GM18508 (cell line): ENCODE measurements at regions not wholly inside any gene's neighbourhood (a gene's known extent, or its start where the extent isn't known, plus 50 kb on each side); places are given as distances from the start of the nearest gene placed in this dataset.

Source experiments
- ATAC-seq: cut with Tn5 transposase; IDR thresholded peaks from one replicate; pipeline ENCODE4 v1.9.1; 2021; ENCODE audit warnings: moderate number of reproducible peaks; ENCODE audit not compliant: insufficient read depth, unreplicated experiment

DNA sequence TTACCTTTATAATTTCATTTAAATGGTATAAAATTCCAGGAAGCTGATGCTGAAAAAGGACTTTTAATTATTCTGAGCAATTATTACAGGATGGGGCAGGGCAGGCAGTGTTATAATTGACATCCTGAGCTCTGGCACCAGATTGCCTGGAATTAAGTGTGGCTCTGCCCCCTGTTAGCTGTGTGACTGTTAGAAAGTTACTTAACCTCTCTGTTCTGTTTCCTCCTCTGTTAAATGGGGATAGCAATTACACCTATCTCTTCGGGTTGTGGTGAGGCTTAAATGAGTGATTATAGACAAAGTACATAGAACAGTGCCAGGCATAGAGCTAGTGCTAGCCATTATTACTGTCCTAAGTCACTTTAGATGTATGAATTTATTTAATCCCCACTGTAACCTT is 327.3 kb downstream of the SMAD2 start:
- ATAC-seq: no peak

DNA sequence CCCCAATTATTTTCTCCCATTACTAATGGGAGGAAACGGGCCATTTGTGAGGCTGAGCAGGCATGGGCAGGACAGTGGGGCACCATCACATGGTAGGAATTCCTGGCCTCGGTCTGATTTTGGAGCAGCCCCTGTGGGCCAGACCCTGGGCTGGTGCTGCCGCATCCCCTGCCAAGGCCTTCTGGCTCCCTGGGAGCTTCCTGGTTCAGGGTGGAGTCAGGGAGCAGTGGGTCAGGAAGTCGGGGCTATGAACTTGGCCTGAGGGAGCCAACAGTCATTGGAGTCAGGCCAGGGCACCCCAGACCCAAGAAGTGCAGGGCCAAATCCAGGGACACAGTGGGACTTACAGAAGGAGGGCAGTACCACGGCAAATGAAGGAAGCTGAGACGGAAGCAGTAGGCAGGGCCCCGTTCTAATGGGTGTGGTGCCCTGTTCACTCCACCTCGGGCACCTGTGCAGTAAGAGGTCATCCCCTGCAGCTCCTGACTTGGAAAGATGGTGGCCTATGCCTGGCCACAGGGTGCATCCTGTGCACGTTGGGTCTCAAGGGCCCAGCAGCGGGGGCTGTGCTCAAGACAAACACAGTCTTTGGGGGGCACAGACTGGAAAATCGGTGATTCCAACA is 328.1 kb downstream of the SMAD2 start:
- no peak for ATAC-seq

DNA sequence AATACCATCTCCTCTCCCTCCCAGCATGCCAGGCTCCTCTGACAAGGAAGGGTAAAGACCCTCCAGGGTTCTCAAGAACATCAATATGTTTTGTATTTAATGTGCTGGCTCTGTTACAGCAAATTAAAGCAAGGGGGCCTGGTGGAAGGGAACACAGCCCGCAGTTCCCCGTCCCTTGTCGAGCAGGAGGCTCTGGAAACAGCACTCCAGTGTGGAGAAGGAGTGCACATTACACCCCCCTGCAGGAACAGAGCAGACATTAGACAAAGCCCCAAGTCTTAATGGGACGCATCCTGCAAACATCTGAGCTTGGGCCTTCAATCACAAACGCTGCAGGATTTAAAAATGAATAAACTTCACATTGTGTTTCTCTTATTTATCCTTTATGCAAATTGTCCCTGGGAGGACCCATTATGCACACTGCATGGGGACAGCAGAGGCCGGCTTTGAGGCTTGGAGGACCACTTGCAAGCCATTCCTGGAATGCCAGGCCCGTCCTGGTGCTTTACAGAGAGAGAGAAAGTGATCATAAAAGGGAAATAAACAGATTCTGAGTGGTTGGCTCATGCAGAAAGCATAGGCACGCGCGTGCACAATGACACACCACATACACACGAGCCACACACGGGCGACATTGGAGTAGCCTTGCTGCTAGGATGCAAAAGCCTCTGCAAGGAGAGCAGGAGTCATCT is 328.7 kb downstream of the SMAD2 start:
- ATAC-seq: no peak

DNA sequence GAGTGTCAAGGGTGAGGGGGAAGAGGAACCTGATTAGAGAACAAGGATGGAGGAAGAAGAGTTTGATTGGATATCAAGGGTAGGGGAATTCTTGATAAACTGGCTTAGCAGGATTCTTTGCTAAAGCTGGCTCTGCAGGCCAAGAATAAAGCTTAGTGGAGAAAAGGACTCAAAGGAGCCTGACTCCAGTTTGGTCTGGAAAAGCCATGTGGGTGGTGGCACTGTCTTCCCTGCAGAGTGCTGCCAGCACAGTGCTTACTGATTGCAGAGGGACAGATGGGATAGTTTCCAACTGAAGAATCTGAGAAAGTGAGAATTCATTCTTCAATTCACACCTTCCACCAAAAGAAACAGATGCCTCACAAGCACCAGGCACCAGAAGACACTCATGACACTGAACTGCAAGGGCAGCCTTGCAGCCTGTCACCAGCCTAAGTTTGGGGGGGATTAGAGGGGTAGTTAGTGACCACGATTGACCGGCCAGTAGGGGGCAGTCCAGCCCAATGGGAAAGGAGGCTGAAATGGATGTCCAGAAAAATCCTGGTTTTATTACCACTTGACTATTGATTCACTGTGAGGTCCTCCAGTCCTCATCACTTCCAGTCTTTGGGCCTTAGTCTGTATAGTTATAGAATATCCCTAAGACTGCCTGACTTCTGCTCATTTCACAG is 334.5 kb downstream of the SMAD2 start:
- ATAC-seq: no peak

DNA sequence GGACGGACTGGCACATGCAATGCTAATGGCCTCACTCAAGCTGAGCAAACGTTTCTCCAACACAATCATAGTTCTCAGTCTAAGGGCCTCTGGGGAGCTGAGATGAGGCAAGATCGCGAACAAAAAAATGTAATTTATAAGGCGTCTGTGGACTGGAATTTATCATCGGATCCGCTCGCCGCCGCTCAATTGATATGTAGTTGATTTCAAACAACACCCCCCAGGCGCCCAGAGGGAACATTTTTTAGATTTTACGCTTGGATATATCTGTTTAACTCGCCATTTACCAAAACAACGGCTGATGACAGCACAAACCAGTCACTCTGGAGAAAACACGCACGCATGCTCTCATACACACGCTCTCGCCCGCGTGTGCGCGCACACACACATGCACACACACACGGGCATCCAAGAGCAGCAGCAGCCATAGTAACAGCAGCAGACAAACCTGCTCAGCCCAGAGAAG is 335.8 kb downstream of the SMAD2 start:
- ATAC-seq: no peak

DNA sequence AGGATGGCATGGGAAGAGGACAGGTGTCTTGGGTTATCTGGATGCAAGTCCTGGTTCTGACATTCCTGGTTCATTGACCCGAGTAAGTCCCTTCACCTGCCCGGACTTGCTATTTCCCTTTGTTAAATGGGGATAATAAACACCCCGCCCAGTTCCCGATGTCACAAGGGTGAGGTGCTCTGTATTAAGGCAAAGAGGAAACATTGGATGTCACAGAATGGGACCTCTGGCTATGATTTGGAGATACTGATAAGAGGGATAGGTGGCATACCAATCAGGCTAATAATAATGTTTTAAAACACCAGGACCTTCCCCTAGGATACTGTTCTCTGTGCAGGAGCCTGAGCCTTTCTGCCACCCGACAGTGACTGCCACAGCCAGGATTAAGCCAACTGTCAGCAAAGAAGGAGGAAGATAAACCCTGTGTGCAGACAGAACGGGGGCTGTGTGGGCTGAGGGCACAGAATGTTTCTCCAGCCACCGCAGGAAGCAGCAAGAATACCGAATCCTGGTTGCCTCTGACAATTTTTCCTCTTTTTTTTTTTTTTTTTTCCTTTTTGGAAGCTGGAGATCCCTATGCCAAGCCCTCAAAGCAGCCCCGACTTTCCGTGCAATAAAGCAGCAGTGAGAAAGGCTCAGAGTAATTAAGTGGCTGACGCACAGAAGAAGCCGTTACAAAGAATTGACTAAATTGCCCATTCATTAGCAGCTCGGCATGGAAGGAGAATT is 336.6 kb downstream of the SMAD2 start:
- ATAC-seq: no peak

DNA sequence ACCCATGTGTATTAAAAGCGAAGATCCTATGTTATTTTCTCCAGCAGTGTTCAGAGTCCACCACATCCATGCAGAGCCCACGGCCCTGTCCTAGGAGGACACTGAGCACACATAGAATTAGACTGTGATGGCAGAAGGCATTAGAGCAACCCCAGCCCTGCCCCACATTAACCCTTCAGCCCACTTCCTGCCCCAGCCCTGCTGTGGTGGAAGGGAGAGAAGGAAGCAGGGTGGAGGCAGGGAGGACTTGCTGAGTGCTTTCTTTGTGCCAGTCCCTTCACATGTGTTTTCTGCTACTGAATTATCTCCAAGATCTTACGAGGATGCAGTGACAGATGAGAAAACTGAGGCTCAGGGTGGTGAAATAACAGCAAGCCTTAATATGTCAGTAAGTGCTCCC is 339.0 kb downstream of the SMAD2 start:
- no peak for ATAC-seq

DNA sequence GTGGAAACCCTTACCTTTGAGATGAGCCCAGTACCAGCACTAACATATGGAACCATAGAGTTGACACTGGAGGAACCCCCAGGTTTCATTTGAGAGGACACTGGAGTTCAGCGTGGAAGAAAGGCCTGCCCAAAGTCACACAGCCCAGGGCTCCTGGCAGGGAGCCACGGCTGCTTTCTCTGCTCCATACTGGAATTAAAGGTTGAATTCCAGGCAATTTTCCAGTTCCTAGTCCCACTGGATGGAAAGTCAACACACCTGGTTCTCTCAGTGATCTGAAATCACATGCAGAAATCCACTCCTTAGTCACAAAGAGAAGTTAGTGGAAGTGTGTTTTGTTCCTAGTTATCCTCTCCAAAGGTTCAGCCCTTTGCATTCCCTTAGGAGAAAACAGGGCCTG is 336.1 kb upstream of the SKOR2 start:
- ATAC-seq: no peak

DNA sequence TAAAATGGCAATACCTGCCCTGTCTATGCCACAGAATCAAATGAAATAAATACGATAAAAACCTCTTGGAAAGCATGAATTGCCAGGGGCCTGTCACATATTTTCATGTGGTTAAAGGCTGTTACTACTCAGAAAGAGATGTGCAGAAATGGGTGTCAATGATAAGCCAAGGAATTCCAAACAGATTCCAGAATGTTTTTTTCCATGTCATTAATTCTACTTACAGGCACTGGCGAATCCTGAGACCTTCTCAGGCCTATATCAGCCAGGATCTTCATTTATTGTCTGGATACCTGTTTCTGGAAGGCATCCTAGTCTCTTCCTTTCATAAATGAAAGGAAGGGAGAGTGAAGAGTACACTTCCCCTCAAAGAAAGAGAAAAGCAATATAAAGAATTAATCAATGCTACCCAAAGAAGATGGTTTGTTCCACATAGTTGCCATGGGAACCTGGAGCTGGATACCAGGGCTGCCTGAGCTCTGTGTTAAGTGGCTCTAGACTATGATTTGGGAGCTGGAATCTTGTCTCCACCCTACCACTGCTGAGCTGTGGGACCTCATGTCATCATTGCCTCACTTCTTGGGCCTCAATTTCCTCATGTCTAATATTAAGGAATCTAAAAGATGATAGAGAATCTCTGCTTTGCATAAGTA is 335.1 kb upstream of the SKOR2 start:
- ATAC-seq: no peak

DNA sequence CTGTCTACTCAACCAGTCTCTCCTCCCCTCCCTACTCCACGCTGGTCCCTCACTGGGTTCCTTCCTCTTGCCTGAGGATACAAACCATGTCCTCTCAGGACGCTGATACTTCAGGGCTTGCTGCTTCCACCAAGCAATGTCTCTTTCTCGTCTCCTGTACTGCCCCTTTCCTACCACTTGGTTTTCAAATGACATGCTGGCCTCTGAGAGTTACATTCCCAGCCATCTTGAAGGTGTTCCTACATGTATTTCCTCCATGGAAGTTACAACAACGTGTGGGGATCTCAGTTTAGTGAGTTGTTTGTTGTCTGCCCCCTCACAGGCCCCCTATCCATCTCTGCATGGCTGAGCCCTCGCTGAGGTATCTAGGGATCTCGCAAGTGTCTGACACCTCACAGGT is 334.5 kb upstream of the SKOR2 start:
- ATAC-seq: no peak

DNA sequence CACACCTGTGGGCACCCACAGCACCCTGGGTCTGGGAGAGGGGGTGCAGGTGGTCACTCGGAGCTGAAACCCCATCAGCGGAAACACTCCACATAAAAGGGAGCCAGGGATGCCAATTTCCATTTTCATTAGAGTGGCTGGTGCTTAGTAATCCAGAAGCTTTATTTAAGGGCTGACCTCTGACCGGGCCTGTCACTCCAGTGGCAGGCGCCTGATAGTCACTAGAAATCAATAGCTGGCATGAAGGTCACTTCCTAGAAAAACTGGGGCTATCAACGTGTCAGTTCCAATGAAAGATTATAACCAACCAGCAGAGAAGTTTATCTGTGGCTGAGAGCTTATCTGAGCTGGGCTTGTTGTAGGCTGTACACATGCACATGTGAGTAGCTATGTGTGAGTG is 333.7 kb upstream of the SKOR2 start:
- no peak for ATAC-seq

DNA sequence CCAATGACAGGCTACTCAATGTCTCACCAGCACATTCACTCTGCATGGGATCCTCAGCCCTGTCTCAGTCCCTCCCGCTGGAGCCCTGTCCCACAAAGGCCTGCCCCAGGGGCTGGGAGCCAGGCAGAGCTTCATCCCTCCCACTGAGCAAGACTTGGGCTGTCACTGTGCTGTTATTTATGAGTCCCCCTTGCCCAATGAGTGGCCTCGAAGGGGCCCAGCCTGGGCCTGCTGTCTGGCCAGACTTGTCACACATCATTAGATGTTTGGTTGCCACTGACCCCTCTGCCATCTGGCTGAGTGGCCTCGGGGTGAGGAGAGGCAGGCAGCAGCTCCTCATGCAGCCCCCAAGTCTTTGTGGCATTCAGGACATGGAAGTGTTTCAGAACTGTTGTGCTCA is 330.6 kb upstream of the SKOR2 start:
- no peak for ATAC-seq

DNA sequence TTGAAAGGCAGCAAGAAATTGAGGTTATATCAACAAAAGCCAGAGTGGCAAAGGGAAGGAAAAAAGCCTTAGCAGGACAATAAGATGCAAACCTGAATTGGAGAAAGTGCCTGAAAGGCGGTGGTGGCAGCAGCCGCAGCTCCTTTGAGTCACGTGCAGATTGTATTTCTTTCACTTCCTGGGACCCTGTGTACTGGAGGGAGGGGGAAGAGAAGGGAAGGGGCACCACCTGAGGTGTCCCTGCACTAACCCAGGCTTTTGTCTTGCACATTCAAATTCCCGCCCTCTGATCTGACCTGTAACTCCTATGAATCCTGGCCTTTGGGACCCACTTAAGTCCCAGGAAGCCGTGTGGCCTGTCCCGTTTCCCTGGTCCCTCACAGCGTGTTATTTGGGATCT is 326.1 kb upstream of the SKOR2 start:
- ATAC-seq: no peak

DNA sequence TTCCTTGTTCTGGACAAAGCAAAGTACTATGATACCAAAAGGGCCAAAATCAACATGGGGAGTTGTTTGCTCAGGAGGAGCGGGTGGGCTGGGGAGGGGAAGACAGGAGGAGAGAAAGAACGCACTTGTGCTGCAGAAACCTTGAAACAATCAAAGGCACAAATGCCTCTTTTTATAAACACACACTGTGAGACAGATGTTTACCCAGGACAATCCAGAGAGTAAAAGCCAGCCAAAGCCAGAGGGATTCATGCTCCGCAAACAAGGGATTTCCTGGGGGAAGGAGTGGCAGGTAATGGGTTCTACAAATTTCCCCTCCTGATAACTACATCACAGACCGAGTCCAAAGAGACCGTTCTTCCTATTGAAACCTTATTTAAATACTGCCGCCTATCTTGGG is 323.5 kb upstream of the SKOR2 start:
- ATAC-seq: no peak

DNA sequence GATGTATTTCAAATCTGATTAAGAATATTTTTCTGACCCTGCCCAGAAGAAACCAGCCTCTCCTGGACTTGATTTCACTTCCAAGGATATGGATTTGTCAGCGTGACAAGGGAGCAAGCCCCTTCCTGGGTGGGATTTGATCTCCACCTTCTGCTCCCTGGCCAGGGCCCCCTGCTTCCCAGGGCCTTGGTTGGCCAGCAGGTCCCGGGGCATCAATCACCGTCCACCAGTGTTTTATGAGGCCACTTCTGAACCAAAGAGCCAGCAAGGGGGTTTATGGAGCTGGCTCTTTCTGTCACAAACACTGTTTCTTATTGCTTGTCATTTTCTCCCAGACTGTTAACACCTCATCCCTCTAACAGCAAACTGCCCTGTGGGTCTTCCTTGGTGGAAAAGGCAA is 320.5 kb upstream of the SKOR2 start:
- ATAC-seq: no peak

DNA sequence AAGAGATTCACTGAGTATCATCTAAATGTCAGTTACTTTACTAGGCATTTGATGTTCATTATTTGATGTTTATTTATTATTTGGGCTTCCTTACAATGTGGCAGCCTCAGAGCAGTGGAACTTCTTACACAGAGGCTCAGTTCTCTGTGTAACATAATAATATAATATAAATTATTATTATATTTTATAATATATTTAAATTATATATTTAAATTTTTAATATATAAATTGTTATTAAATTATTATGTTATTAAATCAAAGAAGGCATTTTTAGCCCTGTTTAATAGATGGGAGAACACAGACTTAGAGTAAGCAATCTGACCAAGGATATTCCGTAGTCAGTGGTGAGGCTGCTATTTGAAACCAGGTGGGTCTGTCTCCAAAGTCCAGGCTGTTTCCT is 315.3 kb upstream of the SKOR2 start:
- ATAC-seq: no peak

DNA sequence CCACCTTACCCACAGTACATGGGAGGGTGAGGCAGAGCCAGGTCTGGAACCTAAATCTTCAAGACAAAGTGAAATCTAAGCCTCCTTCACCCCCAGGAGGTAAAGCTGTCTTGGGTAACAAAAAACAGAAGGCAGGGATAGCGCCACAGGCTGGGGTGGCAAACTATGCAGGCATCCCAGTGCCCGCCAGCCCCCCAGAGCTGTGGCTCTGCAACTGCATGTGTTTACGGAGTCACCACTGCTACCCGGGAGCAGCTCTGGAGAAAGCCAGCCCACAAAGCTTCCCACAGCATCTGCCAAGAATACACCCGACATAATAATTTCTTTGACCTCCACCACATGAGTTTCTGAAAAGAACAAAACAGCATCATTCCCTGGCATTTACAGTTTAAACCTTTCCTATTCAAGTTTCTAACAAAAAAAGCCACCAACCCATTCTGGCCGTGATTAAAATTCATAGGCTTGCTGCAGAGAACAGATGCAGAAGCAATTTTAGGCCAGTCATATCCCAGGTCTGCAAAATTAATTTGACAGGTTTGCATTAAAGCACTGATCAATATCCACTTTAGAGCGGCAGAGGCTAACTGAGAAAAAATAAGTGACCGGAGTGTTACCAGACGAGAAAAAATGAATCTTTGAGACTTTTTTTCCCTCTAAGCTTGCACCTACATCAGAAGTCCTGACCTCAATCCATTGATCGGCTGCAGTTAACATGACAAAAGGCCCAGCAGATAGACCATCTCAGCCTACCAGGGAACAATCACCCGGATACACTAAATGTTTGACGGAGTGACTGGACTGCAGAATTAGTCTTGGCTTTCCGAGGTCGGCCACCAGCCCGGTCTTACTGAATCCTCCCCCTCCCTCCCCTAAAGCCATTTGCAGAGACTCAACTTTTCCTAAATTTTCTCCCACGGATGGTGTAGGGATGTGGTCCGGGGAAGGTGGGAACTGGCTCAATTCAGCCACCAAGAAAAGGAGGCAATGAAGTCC is 309.6 kb upstream of the SKOR2 start:
- no peak for ATAC-seq

DNA sequence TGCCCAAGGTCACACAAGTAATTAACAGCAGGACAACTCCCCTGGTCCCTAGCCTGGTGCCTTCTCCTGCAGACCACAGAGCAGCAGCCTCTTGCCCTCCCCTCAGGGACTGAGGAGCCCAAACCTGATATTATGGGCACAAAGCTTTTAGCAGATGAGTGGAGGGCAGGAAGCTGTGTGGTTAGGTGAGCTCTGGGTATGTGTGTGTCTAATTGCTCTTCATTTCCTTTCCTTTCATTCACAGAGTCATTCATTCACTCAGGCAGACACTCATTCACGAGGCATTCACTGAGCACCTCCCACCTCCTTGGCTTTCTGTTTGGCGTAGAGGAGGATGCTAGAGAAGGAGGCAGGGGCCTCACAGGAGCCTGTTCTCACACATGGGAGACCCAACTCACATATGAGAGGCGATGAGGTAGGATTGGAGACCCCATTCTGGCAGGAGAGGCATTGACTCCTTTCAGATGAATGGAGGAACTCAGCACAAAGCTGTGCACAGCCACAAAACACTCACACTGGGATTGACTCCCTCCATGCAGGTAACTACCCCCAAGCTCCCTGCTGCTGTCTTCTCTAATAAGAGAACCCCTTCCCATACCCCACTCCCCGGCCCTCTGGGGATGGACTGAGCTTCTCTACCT is 306.8 kb upstream of the SKOR2 start:
- ATAC-seq: peak; percentile 87

DNA sequence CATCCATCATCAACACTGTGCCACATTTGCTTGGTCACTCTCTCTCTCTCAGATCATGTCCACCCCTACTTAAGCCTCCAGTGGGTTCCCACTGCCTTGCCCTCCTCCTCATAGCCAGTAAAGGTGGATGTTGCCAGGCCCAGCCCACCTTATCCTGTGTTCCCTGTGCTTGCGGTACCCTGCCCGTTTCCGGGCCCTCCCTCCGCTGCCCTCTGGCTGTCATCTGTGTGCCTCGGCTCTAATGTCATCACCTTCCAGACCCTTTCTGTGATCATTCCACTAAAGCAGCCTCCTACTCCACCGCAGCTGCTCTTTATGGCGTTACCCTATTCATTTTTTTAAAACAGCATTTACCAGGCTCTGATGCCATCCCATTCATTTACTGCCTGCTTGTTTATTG is 305.7 kb upstream of the SKOR2 start:
- ATAC-seq: no peak
